ENCODE measurements at regions not wholly inside any gene's neighbourhood (a gene's known extent, or its start where the extent isn't known, plus 50 kb on each side); places are given as distances from the start of the nearest gene placed in this dataset.

DNA sequence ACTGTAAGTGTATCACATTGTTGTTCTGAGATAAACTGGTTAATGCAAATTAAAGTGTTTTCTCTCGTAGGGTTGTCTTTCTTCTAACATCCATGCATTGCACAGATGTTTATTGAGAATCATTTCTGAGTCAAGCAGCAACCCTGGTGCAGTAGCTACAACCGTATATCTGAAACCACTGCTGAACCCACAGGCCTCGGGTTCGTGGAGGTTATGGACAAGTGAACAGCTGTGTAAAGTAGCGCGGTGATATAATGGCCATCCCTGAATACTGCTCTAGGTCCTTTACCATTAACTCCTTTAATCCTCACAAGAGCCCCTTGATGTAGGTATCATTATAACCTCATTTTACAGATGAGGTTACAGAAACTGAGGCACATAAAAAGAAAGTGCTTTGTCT, 486.1 kb upstream of the TMEM132C start:
- H3K4me3 ChIP-seq (ENCODE audit: insufficient read depth, low read length) = no peak overlapping the region
- no peak overlapping the region for H2AFZ ChIP-seq (ENCODE audit: low read length)
- H4K20me1 ChIP-seq (ENCODE audit: insufficient read depth, low read length) = no peaks in the 10 kb centered on the region
- H3K4me2 ChIP-seq (ENCODE audit: insufficient read depth, low read length) = no peak overlapping the region
- DNase-seq (ENCODE audit: insufficient read length, low spot score, missing footprints) = no peak
- H3K4me1 ChIP-seq (ENCODE audit: insufficient read depth, low read length) = no peaks in the 10 kb centered on the region
- H3K36me3 ChIP-seq (ENCODE audit: insufficient read depth, low read length) = no peaks in the 10 kb centered on the region
- H3K27me3 ChIP-seq (ENCODE audit: insufficient read depth, low read length) = no peaks in the 10 kb centered on the region
- TF ChIP-seq CTCF (IDR thresholded peaks at IDR 0.05; ENCODE audit: extremely low read depth, low read depth, low read length) = no peak
- H3K27ac ChIP-seq (ENCODE audit: low read depth, low read length) = no peak overlapping the region
- H3K9me3 ChIP-seq (ENCODE audit: low read depth, low read length) = no peaks in the 10 kb centered on the region
- no peaks in the 10 kb centered on the region for H3K79me2 ChIP-seq (ENCODE audit: insufficient read depth, low read length)

GRCh38 chr12:127781336-127781735, 485.6 kb upstream of the TMEM132C start:
- H4K20me1 ChIP-seq (ENCODE audit: insufficient read depth, low read length) = no peaks in the 10 kb centered on the region
- H3K27me3 ChIP-seq (ENCODE audit: insufficient read depth, low read length) = no peaks in the 10 kb centered on the region
- H2AFZ ChIP-seq (ENCODE audit: low read length) = no peak overlapping the region
- no peak overlapping the region for H3K27ac ChIP-seq (ENCODE audit: low read depth, low read length)
- H3K4me1 ChIP-seq (ENCODE audit: insufficient read depth, low read length) = no peaks in the 10 kb centered on the region
- H3K4me3 ChIP-seq (ENCODE audit: insufficient read depth, low read length) = no peak overlapping the region
- no peaks in the 10 kb centered on the region for H3K36me3 ChIP-seq (ENCODE audit: insufficient read depth, low read length)
- DNase-seq (ENCODE audit: insufficient read length, low spot score, missing footprints) = no peak
- no peak for TF ChIP-seq CTCF (IDR thresholded peaks at IDR 0.05; ENCODE audit: extremely low read depth, low read depth, low read length)
- H3K4me2 ChIP-seq (ENCODE audit: insufficient read depth, low read length) = no peak overlapping the region
- no peaks in the 10 kb centered on the region for H3K9me3 ChIP-seq (ENCODE audit: low read depth, low read length)
- no peaks in the 10 kb centered on the region for H3K79me2 ChIP-seq (ENCODE audit: insufficient read depth, low read length)

GRCh38 chr12:127785540-127785939, 481.4 kb upstream of the TMEM132C start:
- no peaks in the 10 kb centered on the region for H3K9me3 ChIP-seq (ENCODE audit: low read depth, low read length)
- H3K79me2 ChIP-seq (ENCODE audit: insufficient read depth, low read length) = no peaks in the 10 kb centered on the region
- H2AFZ ChIP-seq (ENCODE audit: low read length) = peak overlapping the region; percentile 25
- H4K20me1 ChIP-seq (ENCODE audit: insufficient read depth, low read length) = no peaks in the 10 kb centered on the region
- no peaks in the 10 kb centered on the region for H3K27me3 ChIP-seq (ENCODE audit: insufficient read depth, low read length)
- DNase-seq (ENCODE audit: insufficient read length, low spot score, missing footprints) = peak; percentile 80
- TF ChIP-seq CTCF (IDR thresholded peaks at IDR 0.05; ENCODE audit: extremely low read depth, low read depth, low read length) = no peak
- no peak overlapping the region for H3K27ac ChIP-seq (ENCODE audit: low read depth, low read length)
- no peaks in the 10 kb centered on the region for H3K36me3 ChIP-seq (ENCODE audit: insufficient read depth, low read length)
- H3K4me2 ChIP-seq (ENCODE audit: insufficient read depth, low read length) = no peak overlapping the region
- no peak overlapping the region for H3K4me3 ChIP-seq (ENCODE audit: insufficient read depth, low read length)
- H3K4me1 ChIP-seq (ENCODE audit: insufficient read depth, low read length) = no peaks in the 10 kb centered on the region

- no peak for DNase-seq (ENCODE audit: insufficient read length, low spot score, missing footprints)
- no peak overlapping the region for H3K4me2 ChIP-seq (ENCODE audit: insufficient read depth, low read length)
- no peak overlapping the region for H3K4me3 ChIP-seq (ENCODE audit: insufficient read depth, low read length)
- H3K4me1 ChIP-seq (ENCODE audit: insufficient read depth, low read length) = no peaks in the 10 kb centered on the region
- no peaks in the 10 kb centered on the region for H3K79me2 ChIP-seq (ENCODE audit: insufficient read depth, low read length)
- H3K27ac ChIP-seq (ENCODE audit: low read depth, low read length) = no peak overlapping the region
- H3K9me3 ChIP-seq (ENCODE audit: low read depth, low read length) = no peaks in the 10 kb centered on the region
- H4K20me1 ChIP-seq (ENCODE audit: insufficient read depth, low read length) = no peaks in the 10 kb centered on the region
- no peaks in the 10 kb centered on the region for H3K27me3 ChIP-seq (ENCODE audit: insufficient read depth, low read length)
- no peaks in the 10 kb centered on the region for H3K36me3 ChIP-seq (ENCODE audit: insufficient read depth, low read length)
- no peak overlapping the region for H2AFZ ChIP-seq (ENCODE audit: low read length)
- no peak for TF ChIP-seq CTCF (IDR thresholded peaks at IDR 0.05; ENCODE audit: extremely low read depth, low read depth, low read length)
Observed at GRCh38 chr12:127785986-127786590, 480.9 kb upstream of the TMEM132C start.
